ENCODE measurements at regions not wholly inside any gene's neighbourhood (a gene's known extent, or its start where the extent isn't known, plus 50 kb on each side); places are given as distances from the start of the nearest gene placed in this dataset.

- no peak overlapping the region for H3K27ac ChIP-seq (replicated peaks)
- TF ChIP-seq REST (IDR thresholded peaks at IDR 0.05; ENCODE audit: insufficient replicate concordance, low read depth) (no peak), GABPA (IDR thresholded peaks at IDR 0.05; ENCODE audit: low read depth) (no peak), POLR2AphosphoS5 (IDR thresholded peaks at IDR 0.05; ENCODE audit: low read depth) (no peak), CTCF (IDR thresholded peaks at IDR 0.05; ENCODE audit: insufficient read depth, low read length) (no peak), SPI1 (IDR thresholded peaks at IDR 0.05; ENCODE audit: borderline replicate concordance, low read depth) (no peak)
- no peaks in the 10 kb centered on the region for H3K27me3 ChIP-seq (ENCODE audit: insufficient read depth, poor library complexity, severe bottlenecking)
- no peak overlapping the region for H3K4me3 ChIP-seq (replicated peaks; ENCODE audit: insufficient read depth, low read length)
- DNase-seq (ENCODE audit: low read depth in 1 of 2, low spot score in 1 of 2) = no peak
Observed at GRCh38 chr18:1003499-1003898, 98.8 kb downstream of the ADCYAP1 start.

GRCh38 chr18:1006304-1006703 lies 101.6 kb downstream of the ADCYAP1 start:
- H3K27me3 ChIP-seq (ENCODE audit: insufficient read depth, poor library complexity, severe bottlenecking) = no peaks in the 10 kb centered on the region
- no peak overlapping the region for H3K4me3 ChIP-seq (replicated peaks; ENCODE audit: insufficient read depth, low read length)
- DNase-seq (ENCODE audit: low read depth in 1 of 2, low spot score in 1 of 2) = no peak
- H3K27ac ChIP-seq (replicated peaks) = no peak overlapping the region
- TF ChIP-seq POLR2AphosphoS5 (IDR thresholded peaks at IDR 0.05; ENCODE audit: low read depth) (no peak), SPI1 (IDR thresholded peaks at IDR 0.05; ENCODE audit: borderline replicate concordance, low read depth) (no peak), GABPA (IDR thresholded peaks at IDR 0.05; ENCODE audit: low read depth) (no peak), REST (IDR thresholded peaks at IDR 0.05; ENCODE audit: insufficient replicate concordance, low read depth) (no peak), CTCF (IDR thresholded peaks at IDR 0.05; ENCODE audit: insufficient read depth, low read length) (no peak)

- TF ChIP-seq GABPA (IDR thresholded peaks at IDR 0.05; ENCODE audit: low read depth) (no peak), REST (IDR thresholded peaks at IDR 0.05; ENCODE audit: insufficient replicate concordance, low read depth) (no peak), CTCF (IDR thresholded peaks at IDR 0.05; ENCODE audit: insufficient read depth, low read length) (no peak), SPI1 (IDR thresholded peaks at IDR 0.05; ENCODE audit: borderline replicate concordance, low read depth) (no peak), POLR2AphosphoS5 (IDR thresholded peaks at IDR 0.05; ENCODE audit: low read depth) (no peak)
- H3K4me3 ChIP-seq (replicated peaks; ENCODE audit: insufficient read depth, low read length) = no peak overlapping the region
Observed at GRCh38 chr18:1006965-1007364, 102.3 kb downstream of the ADCYAP1 start.

More at GRCh38 chr18:1006965-1007364, 102.3 kb downstream of the ADCYAP1 start:
- DNase-seq (ENCODE audit: low read depth in 1 of 2, low spot score in 1 of 2) = no peak
- Histone ChIP-seq H3K27ac (replicated peaks) (no peak overlapping the region), H3K27me3 (ENCODE audit: insufficient read depth, poor library complexity, severe bottlenecking) (no peaks in the 10 kb centered on the region)

Data from HL-60 (cell line).